ENCODE measurements at regions not wholly inside any gene's neighbourhood (a gene's known extent, or its start where the extent isn't known, plus 50 kb on each side); places are given as distances from the start of the nearest gene placed in this dataset.

GRCh38 chr11:91850021-91850420 lies 374.6 kb upstream of the FAT3 start:
- TF ChIP-seq SIN3A (IDR thresholded peaks at IDR 0.05; ENCODE audit: borderline replicate concordance, insufficient read depth, low read length) = no peak
- no peak for TF ChIP-seq FOXP2 (optimal IDR thresholded peaks at IDR 0.05; ENCODE audit: borderline replicate concordance, extremely low read depth, extremely low read length, insufficient read depth)
- TF ChIP-seq REST (IDR thresholded peaks at IDR 0.05; ENCODE audit: insufficient read depth in 1 of 2, low read depth in 2 of 2, low read length in 2 of 2) = no peak
- TF ChIP-seq TAF1 (IDR thresholded peaks at IDR 0.05; ENCODE audit: borderline replicate concordance, insufficient read depth, low read length) = no peak
- TF ChIP-seq POLR2AphosphoS5 (IDR thresholded peaks at IDR 0.05; ENCODE audit: low read depth, low read length) = no peak

- no peak for TF ChIP-seq TAF1 (IDR thresholded peaks at IDR 0.05; ENCODE audit: borderline replicate concordance, insufficient read depth, low read length)
- TF ChIP-seq REST (IDR thresholded peaks at IDR 0.05; ENCODE audit: insufficient read depth in 1 of 2, low read depth in 2 of 2, low read length in 2 of 2) = peak in 1 of 2 experiments; percentile 77; a peak in 2 of 4 replicates
- no peak for TF ChIP-seq FOXP2 (optimal IDR thresholded peaks at IDR 0.05; ENCODE audit: borderline replicate concordance, extremely low read depth, extremely low read length, insufficient read depth)
These were observed 378.0 kb upstream of the FAT3 start for GRCh38 chr11:91846649-91847048.

GRCh38 chr11:91846002-91846401 lies 378.6 kb upstream of the FAT3 start:
- TF ChIP-seq TAF1 (IDR thresholded peaks at IDR 0.05; ENCODE audit: borderline replicate concordance, insufficient read depth, low read length) (no peak), REST (IDR thresholded peaks at IDR 0.05; ENCODE audit: insufficient read depth in 1 of 2, low read depth in 2 of 2, low read length in 2 of 2) (no peak), SIN3A (IDR thresholded peaks at IDR 0.05; ENCODE audit: borderline replicate concordance, insufficient read depth, low read length) (no peak), POLR2AphosphoS5 (IDR thresholded peaks at IDR 0.05; ENCODE audit: low read depth, low read length) (no peak), FOXP2 (optimal IDR thresholded peaks at IDR 0.05; ENCODE audit: borderline replicate concordance, extremely low read depth, extremely low read length, insufficient read depth) (no peak)

GRCh38 chr11:91840640-91841240 lies 383.9 kb upstream of the FAT3 start:
- no peak for TF ChIP-seq TAF1 (IDR thresholded peaks at IDR 0.05; ENCODE audit: borderline replicate concordance, insufficient read depth, low read length)
- no peak for TF ChIP-seq SIN3A (IDR thresholded peaks at IDR 0.05; ENCODE audit: borderline replicate concordance, insufficient read depth, low read length)
- no peak for TF ChIP-seq FOXP2 (optimal IDR thresholded peaks at IDR 0.05; ENCODE audit: borderline replicate concordance, extremely low read depth, extremely low read length, insufficient read depth)
- TF ChIP-seq POLR2AphosphoS5 (IDR thresholded peaks at IDR 0.05; ENCODE audit: low read depth, low read length) = no peak
- no peak for TF ChIP-seq REST (IDR thresholded peaks at IDR 0.05; ENCODE audit: insufficient read depth in 1 of 2, low read depth in 2 of 2, low read length in 2 of 2)
